Heart right ventricle (tissue), 16 donors: ENCODE measurements at regions not wholly inside any gene's neighbourhood (a gene's known extent, or its start where the extent isn't known, plus 50 kb on each side); places are given as distances from the start of the nearest gene placed in this dataset.

Experiments used
- ATAC-seq, 8 donors: fragments of 200-7000 bp; cut with Tn5 transposase; one replicate each; pipeline ENCODE4 v1.9.1; 2020; ENCODE audit warnings: mild to moderate bottlenecking in 8 of 8, moderate library complexity in 8 of 8, moderate number of reproducible peaks in 1 of 8
- DNase-seq, 2 donors: peaks; one replicate each; pipeline ENCODE4 v3.0.0-alpha.2; 2020
- H3K27ac ChIP-seq, 10 donors: fragments of 200-600 bp; sonication (generic) in 2 of 10; one replicate each; pipeline versions ENCODE4 v1.5.0 to v1.8.0; 2020 to 2022; ENCODE audit warnings: mild to moderate bottlenecking in 3 of 10
- H3K27me3 ChIP-seq, 7 donors: fragments of 200-600 bp; one replicate each; pipeline ENCODE4 v1.8.0; 2021 to 2022; ENCODE audit warnings: mild to moderate bottlenecking in 2 of 7
- H3K36me3 ChIP-seq, 9 donors: fragments of 200-600 bp; sonication (generic) in 1 of 9; one replicate each; pipeline versions ENCODE4 v1.5.0 to v1.8.0; 2020 to 2022; ENCODE audit warnings: mild to moderate bottlenecking in 2 of 9
- H3K4me1 ChIP-seq, 9 donors: fragments of 200-600 bp; sonication (generic) in 1 of 9; one replicate each; pipeline versions ENCODE4 v1.5.0 to v1.8.0; 2020 to 2022; ENCODE audit warnings: mild to moderate bottlenecking in 4 of 9
- H3K4me3 ChIP-seq, 10 donors: fragments of 200-600 bp; sonication (generic) in 2 of 10; one replicate each; pipeline versions ENCODE4 v1.5.0 to v1.8.0; 2020 to 2022; ENCODE audit warnings: mild to moderate bottlenecking in 7 of 10, moderate library complexity in 2 of 10
- H3K9me3 ChIP-seq, 11 donors: fragments of 200-600 bp in 10 of 11; sonication (generic) in 2 of 11; one replicate each; pipeline versions ENCODE4 v1.5.0 to v1.8.0; 2013 to 2022; ENCODE audit warnings: mild to moderate bottlenecking in 2 of 11, control low read depth in 1 of 11, moderate library complexity in 1 of 11
- CTCF ChIP-seq, 9 donors: fragments of 200-600 bp; sonication (generic) in 2 of 9; IDR thresholded peaks; one replicate each; pipeline versions ENCODE4 v1.5.0 to v1.8.0; 2021 to 2022; ENCODE audit warnings: antibody characterized with exemption in 9 of 9, mild to moderate bottlenecking in 5 of 9, moderate library complexity in 1 of 9
- WGBS, 2 donors: extraction: QIAGEN DNeasy Blood & Tissue Kit; methylation state at CpG; one replicate each; pipeline ENCODE4 v1.1.7; 2013; ENCODE audit warnings: inconsistent platforms in 1 of 2; 5-methylcytosine and 5-hydroxymethylcytosine counted together
- intact Hi-C, 10 donors: fragments of 100-400 bp; cut with DNase I; formaldehyde crosslinking; loops; one replicate each; pipeline versions ENCODE4 v1.11.1 to v1.14.2; 2022
- donor health status: Arrhythmogenic right ventricular cardiomyopathy.
- donor health status: ischemic (EF 13 %, LVEDD 7.1; RV severe dilation, severe dysfunction).
- donor health status: healthy with polysubstance abuse.
- donor health status: DM: no; HTN: yes; CAD: no.
- donor health status: DM: no; HTN: no; CAD: no.
- donor health status: ischemic (EF 25% LVEDD 6.9; RV normal size, moderate dysfunction).
- donor health status: ischemic (EF 25% LVEDD 5.7; RV mildly dilated, moderate dysfunction).
- donor health status: healthy.
- donor health status: DM: yes; HTN: yes; CAD: no.
- donor health status: Ischemic cardiomyopathy.
- donor health status: ischemic (EF 35%, LVEDD 5.7; RV mildly dilated, moderate dysfunction).
- donor health status: nonischemic (EF 11% LVEDD 7.7; RV severe dilation, severe dysfunction).
- donor health status: DM: yes; HTN: yes; CAD: no.
- donor health status: PGD.
- donor health status: ischemic (EF 29% LVEDD 5.4; RV normal size, mild dysfunction).
- donor health status: nonischemic (EF 23%, LVEDD 6.1; RV moderate dilation, normal function).

GRCh38 chr1:193952778-193953374 lies 766.5 kb upstream of the B3GALT2 start:
- no peak for TF ChIP-seq CTCF (IDR thresholded peaks at IDR 0.05)
- intact Hi-C loops, result loop anchor here in 3 of 10 donors (1.0 to 10.0 kb wide), 3 partner anchors 116 to 768 kb away; partner anchors contain the start of gene B3GALT2 (in 2 of the 3)
- ATAC-seq, result peak in 7 of 8 donors; percentile 31 to 82 (median 39)

GRCh38 chr1:193951984-193952383 lies 765.6 kb upstream of the B3GALT2 start:
- WGBS, 2 donors, result 50 to 62% methylated on average over 3 of the region's 3 CpGs
- Histone ChIP-seq H3K9me3 (peaks cover 0 to 21% (median 0%) of the 10 kb centered on the region in 11 donors), H3K27me3 (no peaks in the 10 kb centered on the region), H3K36me3 (no peaks in the 10 kb centered on the region), H3K27ac (peak overlapping the region in 8 of 10 donors; percentile 41 to 73 (median 52)), H3K4me1 (peaks cover 0 to 13% (median 0%) of the 10 kb centered on the region in 9 donors), H3K4me3 (no peak overlapping the region)
- DNase-seq (no peak), ATAC-seq (peak in 4 of 8 donors; percentile 29 to 57 (median 36))
- no peak for TF ChIP-seq CTCF (IDR thresholded peaks at IDR 0.05)
- intact Hi-C loops, result loop anchor here in 3 of 10 donors (10.0 kb wide), 2 partner anchors 277 to 767 kb away; partner anchors contain the start of gene B3GALT2 (in 2 of the 3)

More at GRCh38 chr1:193952778-193953374, 766.5 kb upstream of the B3GALT2 start:
- Histone ChIP-seq H3K36me3 (no peaks in the 10 kb centered on the region), H3K9me3 (peaks cover 0 to 22% (median 0%) of the 10 kb centered on the region in 11 donors), H3K27me3 (no peaks in the 10 kb centered on the region), H3K4me3 (no peak overlapping the region), H3K27ac (peak overlapping the region in 9 of 10 donors; percentile 17 to 73 (median 50)), H3K4me1 (peaks cover 0 to 13% (median 0%) of the 10 kb centered on the region in 9 donors)
- WGBS, 2 donors, result 37 to 50% methylated on average over 1 of the region's 1 CpG
- DNase-seq, result no peak

- no peak for ATAC-seq
- intact Hi-C loops, result no loop called here
These were observed 758.0 kb upstream of the B3GALT2 start for GRCh38 chr1:193944454-193944853.

GRCh38 chr1:193940176-193940575 lies 753.8 kb upstream of the B3GALT2 start:
- ATAC-seq, result no peak
- no peak for TF ChIP-seq CTCF (IDR thresholded peaks at IDR 0.05)
- Histone ChIP-seq H3K36me3 (no peaks in the 10 kb centered on the region), H3K9me3 (peaks cover 0 to 18% (median 0%) of the 10 kb centered on the region in 11 donors), H3K4me3 (no peak overlapping the region), H3K27me3 (no peaks in the 10 kb centered on the region), H3K27ac (no peak overlapping the region), H3K4me1 (no peaks in the 10 kb centered on the region)
- no peak for DNase-seq
- intact Hi-C loops, result no loop called here
- 70 to 75% methylated on average over 1 of the region's 1 CpG for WGBS, 2 donors

More at GRCh38 chr1:193944454-193944853, 758.0 kb upstream of the B3GALT2 start:
- Histone ChIP-seq H3K4me3 (no peak overlapping the region), H3K9me3 (peaks cover 0 to 24% (median 0%) of the 10 kb centered on the region in 11 donors), H3K36me3 (no peaks in the 10 kb centered on the region), H3K27me3 (no peaks in the 10 kb centered on the region), H3K27ac (no peak overlapping the region), H3K4me1 (no peaks in the 10 kb centered on the region)
- DNase-seq, result no peak
- TF ChIP-seq CTCF (IDR thresholded peaks at IDR 0.05), result no peak
